ENCODE measurements at regions not wholly inside any gene's neighbourhood (a gene's known extent, or its start where the extent isn't known, plus 50 kb on each side); places are given as distances from the start of the nearest gene placed in this dataset.
A peak's percentile ranks its signal among the peaks of the same experiment; 100 is the strongest.

DNA sequence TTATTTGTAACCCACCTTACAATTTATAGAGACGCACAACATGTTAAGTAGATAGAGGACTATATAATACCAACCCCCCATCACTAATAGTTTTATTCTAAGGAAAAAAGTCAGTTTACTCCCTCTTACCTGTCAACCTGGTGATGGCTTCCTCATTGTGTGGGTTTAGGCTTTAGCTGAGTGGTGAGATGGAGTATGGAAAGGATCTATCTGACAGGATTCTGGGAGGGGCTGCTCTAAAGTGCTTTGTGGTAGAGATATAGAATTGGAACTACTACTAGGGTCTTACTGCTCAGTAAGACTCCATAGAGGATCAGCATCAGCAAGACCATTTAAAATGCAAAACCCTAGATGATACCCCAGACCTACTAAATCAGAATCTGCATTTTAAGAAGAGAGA lies 82.1 kb upstream of the IFNE start:
- DNase-seq (ENCODE audit: low spot score), result no peak

DNA sequence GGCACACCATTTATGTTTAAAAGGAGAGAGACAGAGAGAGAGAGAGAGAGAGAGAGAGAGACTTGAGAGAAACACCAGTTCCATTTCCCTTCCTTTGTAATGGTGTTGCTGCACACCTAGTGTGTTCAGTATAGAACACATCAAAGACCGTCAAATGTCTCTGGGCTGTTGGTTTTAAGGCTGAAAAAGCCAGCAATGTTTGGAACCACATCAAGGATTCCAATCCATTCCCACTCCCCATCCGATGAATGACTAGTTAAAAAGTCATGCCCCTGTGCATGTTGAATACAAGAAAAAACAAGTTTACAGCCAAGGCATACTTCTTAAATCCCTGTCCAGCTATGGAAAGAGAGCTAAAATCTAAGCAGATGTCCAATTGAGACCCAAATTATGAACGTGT lies 83.0 kb upstream of the IFNE start:
- no peak for DNase-seq (ENCODE audit: low spot score)

DNA sequence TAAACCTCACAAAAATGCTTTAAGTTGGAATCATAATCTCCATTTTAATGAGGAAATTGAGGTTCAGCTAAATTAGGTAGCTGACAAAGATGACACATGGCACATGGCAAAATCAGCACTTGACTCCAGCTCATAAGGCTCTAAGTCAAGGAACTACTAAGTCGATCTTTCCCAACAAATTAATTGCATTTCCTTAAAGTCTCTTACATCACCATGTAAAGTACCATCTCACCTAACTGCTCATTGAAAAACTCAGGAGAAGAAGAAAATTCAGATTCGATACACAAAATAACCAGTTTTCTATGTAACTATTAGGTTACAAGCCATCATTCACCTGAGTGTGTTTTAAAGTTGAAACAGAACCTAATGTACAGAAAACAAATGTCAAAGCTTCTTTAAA lies 85.8 kb upstream of the IFNE start:
- DNase-seq (ENCODE audit: low spot score), result no peak

DNA sequence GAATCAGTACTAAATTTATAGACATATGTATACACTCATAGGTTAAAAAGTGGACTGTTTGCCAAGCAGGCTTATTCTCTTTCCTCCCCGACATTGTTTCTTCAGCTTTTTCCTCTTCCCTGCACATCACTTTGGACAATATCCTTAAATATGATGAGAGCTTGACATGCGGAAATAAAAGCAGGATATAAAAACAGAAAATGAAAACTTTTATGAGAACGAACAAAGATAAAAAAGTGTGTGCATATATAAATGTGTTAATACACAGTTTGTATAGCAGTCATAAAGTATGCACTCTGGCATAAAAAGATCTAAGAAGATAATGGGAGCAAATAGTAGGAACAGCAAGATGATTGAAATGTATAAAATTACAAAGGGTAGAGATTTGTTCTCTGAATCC lies 86.4 kb upstream of the IFNE start:
- DNase-seq (ENCODE audit: low spot score), result no peak

DNA sequence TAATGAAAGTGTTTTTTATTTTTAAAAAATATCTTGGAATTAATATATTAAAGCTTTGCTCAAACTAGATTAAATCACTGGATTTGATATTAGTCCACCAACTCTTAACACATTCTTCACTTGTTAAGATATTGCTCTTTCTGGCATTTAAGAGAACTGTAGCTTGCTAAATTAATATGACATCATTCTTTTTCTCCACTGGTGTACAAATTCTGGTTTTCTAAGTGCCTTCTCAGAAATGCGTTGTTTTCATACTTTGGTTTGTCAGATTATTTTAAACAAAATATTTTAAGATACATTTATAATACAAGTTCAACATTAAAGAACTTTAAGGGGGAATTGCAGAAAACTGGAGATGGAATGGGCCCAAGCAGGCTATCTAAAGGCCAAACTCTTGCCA lies 87.6 kb upstream of the IFNE start:
- DNase-seq (ENCODE audit: low spot score), result no peak

DNA sequence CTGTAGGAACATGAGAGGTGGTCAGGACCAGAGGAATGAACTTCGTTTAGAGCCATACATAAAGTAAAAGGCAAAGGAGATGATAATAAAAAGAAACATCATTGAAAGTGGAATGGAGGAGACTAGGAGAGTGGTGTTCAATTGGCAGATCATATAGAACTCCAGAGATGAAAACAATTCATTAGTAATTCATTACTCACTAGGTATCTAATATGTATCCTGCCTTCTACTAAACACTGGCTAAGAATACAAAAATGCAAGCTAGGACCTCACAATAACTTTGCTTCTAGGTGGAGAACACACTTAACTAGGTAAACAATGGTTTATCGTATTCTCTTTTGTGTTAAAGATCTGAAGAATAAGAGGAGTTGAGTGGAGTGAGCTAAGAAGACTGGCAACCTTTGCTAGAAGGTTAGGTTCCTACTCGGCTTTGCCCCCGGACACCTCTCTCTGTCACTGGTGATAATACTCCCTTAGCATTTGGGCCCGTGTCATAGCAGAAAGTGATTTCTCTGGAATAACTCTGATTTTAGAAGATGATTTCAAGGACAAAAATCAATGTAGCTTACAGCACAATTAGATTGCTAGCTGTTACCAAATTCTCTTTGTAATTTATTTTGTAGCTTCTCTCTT lies 88.6 kb upstream of the IFNE start:
- no peak for DNase-seq (ENCODE audit: low spot score)

DNA sequence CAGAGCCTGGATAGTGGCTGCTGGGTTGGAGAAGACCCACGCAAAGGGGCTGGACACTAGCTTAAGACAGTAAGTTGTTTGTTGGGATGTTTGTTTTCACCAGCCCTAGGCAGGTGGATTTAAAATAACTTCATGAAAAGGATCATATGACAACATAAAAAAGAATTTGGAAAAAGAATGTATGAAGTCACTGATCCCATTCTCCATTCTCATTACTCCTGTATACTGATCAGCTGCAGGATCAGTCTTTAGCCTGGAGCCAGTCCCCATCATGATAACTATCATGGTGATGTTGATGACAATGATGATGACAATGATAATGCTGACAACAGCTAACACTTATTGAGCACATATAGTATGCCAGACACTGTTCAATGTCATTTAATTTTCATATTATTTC lies 92.1 kb upstream of the IFNE start:
- DNase-seq (ENCODE audit: low spot score), result no peak

DNA sequence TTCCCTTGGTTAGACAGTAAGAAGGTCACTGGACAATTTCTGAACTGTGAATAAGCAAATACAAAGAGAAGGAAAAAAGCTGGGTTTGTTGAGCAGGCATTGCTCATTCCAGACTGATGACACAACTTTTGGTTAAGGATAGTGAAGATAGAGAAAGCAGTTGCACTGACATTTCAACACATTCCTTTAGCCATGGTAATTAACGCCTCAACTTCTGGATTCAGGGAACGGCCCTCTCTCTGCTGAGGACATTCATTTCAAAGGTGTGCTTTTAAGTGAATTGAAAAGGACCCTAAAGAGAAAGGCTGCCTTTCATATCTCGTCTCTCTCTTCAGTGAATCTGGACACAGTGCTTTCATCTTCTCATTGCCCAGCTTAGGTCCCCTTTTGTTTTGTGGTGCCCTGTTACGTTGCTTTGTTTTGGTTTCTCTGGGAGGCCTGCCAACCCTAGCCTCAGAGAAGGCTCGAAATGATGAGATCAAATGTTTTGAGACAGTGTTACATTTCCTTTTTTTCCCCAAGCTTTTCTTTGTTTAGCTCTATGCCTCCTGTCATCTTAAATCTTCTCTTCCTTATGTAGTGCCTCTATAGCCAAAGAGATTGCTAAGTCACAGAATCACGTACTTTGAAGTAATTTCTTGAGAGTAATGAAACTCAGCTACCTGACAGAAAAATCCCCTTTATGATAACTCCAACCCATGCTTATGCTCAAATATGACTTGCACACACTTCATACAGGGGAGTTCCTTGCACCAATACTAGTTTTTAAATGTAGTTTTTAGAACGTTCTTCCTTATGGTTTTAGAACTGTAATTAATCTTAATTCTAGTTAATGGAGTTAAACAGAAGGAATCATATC lies 94.4 kb upstream of the IFNE start:
- peak; percentile 64 for DNase-seq (ENCODE audit: low spot score)

DNA sequence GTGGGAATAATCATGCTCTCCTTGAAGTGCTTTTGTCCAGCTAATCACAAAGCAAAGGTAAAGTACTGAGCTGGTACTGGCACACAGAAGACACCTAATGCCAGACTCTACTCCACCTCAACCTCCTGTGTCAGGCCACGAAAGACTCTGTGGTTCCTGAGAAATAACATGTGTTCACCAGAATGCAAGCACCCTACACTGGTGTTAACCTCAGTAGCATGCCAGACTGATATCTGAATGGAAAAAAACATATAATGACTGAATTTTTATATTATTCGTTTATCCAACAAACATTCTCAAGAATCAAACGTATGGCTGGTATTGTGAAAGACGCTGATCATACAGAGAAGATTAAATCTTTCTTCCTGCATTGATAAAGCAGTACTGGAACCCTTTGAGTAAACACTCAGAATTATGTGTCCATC lies 97.1 kb upstream of the IFNE start:
- no peak for DNase-seq (ENCODE audit: low spot score)

DNA sequence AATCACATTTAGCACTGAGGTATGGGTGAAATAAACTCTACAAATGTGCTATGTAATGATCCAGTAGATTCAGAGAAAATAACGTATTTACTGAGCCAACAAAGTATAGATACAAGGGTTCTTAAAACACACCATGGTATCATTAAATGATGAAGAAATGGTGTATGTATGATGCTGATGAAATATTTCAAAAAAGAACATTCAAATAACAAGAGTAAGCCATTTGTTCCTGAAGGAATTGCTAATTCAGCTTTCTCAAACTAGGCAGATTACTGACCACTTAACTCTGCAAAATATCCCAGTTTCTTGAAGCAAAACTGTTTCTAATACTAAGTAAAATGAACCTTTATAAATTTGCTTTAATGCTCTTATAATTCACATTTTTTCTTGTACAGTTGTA lies 97.6 kb upstream of the IFNE start:
- no peak for DNase-seq (ENCODE audit: low spot score)

DNA sequence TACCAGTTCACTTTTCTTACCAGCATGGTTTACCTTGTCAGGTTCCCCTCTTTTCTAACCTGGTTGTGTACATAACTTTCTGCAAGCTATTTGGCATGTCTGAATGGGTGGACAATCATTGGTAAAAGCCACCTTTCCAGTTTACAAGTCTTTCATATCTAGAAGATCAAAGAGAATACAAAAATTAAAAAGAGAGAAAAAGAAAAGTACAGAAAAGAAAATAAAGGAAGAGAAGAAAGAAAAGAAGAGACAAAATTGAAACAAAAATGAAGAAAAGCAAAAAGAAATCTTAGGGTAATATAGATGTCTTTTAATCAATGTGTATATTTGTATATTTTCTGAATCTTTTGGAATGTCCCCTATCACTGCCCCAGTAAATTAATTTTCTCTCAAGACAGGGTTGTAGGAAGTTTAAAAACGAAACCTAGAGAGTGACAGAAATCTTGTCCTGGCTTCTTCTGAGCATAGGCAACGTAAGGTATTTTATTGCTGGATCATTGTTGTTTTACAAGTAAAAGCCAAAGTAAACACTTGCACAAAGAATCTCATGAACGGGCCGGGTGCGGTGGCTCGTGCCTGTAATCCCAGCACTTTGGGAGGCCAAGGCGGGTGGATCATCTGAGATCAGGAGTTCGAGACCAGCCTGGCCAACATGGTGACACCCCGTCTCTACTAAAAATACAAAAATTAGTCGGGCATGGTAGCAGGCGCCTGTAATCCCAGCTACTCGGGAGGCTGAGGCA lies 98.7 kb upstream of the IFNE start:
- DNase-seq (ENCODE audit: low spot score), result no peak

DNA sequence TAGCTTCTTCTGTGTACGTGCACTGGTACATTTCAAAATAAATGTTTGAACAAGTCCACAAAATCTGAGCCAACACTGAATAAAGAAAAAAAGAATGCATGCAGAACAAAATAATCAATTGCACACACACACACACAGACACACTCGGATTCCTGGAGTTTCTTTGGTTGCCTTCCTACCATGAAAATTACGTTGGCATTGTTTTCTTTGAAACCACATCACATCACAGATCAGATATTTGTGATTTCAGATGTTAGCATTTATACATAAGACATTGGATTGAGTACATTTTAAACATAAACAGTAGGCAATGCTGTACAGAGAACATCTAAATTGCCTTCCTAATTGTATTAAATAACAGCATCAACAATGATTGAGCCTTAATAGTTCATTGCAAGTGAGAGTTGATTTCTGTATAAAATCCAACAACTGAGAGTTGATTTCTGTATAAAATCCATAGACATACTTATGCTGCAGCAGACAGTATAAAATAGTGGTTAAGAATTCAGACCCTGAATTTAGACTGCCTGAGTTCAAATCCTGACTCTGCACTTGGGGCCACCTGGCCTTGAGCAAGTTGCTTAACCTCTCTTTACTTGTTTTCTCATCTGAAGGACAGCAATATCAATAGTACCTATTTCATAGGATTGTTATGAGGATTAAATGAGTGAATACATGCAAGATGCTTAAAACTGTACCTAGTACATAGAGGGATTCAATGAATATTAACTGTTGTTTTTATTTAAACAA lies 101.7 kb upstream of the IFNE start:
- no peak for DNase-seq (ENCODE audit: low spot score)

DNA sequence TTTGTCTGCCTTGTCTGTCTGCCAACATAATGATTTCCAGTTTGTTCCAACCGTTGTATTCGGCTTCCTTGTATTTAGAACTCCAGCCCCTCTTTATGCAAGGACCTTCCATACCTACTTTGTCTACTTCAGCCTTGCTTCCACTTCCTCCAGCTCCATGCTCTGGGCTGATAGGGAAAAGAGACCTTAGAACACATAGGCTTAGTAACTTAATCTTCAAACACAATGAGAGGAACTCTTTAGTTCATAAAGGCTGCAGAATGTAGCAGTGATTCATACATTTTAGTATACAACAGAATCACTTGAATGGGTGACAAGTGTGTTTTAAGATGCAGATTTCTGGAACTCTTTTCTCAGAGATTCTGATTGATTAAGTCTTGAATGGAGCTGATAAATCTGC lies 102.8 kb upstream of the IFNE start:
- DNase-seq (ENCODE audit: low spot score), result no peak

DNA sequence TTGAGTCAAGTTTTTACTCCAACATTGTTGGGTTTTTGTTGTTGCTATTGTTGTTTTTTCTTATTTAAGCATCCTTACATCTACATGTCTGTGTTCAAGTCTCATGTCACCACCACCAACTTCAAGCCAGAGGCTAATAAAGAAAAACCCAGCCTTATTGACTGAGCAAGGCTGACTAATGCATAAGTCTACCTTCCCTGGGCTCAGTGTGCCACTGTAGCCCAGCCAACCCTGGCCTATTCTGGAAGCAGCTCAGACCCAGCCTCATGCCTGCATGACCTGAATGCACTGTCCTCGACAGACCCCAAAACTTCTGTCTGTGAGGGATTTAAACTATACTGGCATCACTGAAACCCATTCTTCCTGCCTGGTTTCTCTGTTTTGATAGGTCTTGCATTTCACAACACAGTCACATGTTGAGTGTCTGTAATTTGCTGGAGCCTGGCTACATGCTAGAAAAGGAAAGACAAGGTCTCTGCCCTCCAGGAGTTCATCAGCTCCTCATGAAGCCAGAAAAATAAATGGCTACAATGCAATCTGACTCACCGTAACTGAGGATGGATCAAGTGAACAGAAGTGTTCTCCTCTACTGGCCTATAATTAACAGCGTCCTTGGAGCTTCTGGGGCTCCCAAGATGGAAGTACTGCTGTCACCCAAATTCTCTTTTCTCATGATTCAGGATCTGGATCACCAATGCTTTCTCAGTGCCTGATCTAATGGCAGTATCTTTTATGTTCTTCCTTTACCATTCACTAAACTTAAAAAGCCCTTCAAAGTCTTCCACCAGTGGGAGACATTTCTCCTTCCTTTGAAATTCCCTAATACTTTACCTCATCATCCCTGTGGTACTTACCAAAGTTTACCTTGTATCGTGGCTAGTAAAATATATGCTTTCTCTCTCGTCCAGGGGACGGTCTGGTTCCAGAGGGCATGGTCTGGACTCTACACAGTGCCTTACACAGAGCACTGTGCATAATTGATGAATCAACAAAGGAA lies 103.9 kb upstream of the IFNE start:
- DNase-seq (ENCODE audit: low spot score), result peak; percentile 11

DNA sequence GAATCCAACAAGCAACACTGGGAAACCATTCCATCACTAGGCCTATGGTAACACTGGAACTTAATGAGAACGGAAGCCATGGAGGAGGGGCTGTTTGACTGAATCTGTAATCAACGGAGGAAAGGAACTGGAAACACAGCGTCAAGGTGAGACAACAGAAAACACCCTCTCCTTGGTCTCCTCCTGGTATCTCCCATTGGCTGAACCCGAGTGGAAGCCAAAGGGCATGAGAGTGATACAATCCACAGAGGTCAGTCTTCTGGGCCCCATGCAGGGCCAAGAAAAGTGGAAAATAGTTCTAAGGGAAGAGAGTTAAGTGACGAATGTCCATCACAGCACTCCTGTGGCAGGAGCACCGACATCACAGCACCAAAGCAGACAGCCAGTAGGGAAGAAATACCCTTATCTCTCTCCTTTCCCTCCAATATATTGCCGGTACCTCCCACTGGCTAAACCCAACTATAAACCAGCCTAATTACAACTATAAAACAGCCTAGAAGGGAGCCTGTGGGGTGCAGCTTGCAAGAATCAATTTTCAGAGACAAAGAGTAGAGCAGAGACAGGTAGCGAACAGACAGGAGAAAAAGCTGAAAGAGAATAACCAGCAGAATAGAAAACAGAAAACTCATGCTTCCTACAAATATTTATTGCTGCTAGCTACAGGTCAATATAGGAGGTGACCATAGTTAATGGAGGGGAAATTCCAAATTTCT lies 107.4 kb upstream of the IFNE start:
- DNase-seq (ENCODE audit: low spot score), result no peak

DNA sequence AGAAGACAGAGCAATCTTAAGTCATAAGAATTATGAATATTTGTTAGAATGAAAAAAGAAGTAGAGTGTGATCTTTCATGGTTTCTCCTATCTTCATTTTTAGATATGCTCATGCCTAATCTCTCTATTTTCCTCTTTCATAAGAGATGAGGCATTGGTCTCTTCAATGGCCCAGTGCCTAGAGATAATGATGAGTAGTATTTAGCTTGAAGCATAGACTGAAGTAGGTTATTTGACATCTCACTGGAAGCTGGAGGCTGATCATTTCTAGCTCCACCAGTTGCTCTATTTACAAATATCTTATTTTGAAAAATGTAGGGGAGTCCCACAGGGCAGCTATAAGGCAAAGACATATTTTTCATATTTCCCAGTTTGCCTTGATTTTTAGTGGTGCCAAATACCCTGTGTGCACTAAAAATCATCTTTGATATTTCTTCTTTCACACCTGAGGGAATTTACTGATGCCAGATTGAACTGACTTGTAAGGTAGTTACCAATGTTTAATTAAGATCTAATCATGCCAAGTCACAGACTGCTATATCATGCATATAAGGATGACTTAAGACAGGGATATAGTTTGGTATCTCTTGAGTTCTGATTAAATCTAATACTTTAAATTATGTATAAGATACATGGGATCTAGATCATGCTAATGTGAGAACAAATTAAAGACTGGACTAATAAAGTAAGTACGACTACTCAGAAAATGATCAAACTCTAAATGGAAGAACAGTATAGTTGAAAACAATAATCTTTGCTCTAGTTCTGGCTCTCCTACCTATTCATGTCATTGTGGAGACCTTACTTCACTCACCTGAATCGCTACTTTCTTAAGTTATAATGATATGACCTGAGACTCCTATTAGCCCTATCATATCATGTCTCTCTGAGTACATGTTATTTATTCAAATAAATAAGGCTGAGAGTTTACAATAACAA lies 108.2 kb upstream of the IFNE start:
- DNase-seq (ENCODE audit: low spot score), result no peak

DNA sequence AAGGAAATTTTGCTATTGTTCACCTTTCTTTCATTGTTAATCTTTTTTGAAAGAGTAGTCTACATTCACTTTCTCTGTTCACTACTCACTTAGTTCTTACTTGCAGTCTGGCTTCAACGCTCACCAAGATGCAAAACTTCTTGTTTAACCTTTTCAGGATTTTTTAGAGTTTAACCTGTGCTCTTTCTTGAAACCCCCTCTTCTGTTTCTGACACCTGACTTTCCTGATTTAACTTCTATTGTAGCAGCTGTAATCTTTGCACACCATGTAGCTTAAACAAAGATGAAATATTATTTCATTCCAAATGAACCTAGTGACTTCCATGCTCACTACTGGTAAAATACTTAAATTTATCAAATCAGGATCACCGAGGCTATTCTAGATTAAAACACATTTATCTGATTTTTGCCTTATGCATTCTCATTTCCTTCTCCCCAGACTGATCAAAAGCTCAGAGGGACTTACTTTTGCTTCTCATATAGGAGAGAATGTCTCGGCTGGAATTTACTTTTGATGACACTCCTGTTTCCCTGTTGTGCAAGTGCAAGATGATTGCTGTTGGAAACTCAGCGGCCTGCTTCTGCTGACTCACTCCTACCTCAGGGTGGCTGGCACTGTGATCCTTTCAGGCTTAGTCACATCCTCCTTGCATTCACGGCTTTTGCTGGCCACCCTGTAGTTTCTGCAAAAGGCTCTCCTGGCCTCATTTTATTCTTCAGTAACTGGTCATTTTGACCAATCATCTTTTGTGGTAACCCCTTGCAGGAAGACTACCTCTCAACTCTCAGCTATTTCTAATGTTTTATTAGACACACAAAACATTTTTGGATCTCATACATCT lies 109.3 kb upstream of the IFNE start:
- DNase-seq (ENCODE audit: low spot score), result peak; percentile 30

DNA sequence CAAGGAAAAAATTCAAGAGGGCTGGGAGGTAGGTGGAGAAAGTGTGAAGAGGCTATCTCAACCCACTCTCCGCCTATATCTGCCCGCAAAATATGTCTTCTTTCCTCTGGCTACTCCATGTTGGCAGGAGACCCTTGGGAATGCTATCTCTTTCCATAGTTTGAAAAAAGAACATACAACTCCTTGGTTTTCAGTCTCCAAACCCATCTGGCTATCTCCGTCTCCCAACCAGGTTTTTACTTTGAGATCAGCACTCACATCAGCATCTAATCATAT lies 109.9 kb upstream of the IFNE start:
- DNase-seq (ENCODE audit: low spot score), result no peak

DNA sequence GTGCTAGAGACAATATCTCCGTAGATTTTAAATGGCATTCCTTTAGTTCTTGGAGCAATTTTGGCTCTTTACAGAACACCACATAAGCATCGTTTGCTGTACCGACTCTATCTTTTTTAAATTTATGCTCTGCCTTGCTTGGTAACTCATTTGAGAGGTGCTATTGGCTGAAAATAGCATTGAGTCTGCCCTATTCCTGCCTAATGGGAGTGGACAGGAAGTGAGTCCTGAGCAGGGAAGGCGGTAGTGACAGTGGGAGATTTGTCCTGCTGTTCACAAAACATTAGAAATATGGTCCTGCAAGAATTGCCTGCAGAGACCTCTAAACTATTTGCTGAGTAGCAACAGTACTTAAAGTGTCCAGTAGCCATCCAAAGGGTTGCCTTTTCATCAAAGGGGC lies 115.2 kb upstream of the IFNE start:
- no peak for DNase-seq (ENCODE audit: low spot score)

Measured in pons (tissue), 1 donor.